ENCODE measurements at regions not wholly inside any gene's neighbourhood (a gene's known extent, or its start where the extent isn't known, plus 50 kb on each side); places are given as distances from the start of the nearest gene placed in this dataset.

DNA sequence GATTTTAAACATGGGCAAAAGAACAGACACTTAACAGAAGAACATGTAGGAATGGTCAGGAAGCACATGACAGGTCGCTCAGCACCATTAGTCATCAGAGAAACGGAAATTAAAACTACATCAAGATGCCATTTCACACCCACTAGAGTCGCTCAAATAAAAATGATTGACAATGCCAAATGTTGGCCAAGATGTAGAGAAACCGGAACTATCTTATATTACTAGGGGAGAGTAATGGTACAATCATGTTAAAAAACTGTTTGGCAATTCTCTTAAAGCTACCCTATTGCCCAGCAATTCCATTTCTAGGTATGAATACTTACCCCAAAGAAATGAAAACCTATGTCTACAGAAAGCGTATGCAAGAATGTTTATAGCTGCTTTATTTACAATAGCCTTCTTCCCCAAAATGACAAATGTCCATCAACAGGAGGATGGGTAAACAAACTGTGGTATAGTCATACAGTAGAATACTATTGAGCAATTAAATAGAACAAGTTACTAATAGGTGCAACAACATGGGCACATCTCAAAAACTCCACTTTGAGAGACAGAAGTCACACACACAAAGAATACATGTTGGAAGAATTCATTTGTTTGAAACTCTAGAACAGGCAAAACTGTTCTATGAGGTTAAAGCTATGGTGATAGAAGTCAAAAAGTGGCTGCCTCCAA is 92.8 kb downstream of the ETS2 start:
- H3K4me3 ChIP-seq (ENCODE audit: low read depth, low read length), result no peak overlapping the region
- DNase-seq (ENCODE audit: low read depth), result no peak

DNA sequence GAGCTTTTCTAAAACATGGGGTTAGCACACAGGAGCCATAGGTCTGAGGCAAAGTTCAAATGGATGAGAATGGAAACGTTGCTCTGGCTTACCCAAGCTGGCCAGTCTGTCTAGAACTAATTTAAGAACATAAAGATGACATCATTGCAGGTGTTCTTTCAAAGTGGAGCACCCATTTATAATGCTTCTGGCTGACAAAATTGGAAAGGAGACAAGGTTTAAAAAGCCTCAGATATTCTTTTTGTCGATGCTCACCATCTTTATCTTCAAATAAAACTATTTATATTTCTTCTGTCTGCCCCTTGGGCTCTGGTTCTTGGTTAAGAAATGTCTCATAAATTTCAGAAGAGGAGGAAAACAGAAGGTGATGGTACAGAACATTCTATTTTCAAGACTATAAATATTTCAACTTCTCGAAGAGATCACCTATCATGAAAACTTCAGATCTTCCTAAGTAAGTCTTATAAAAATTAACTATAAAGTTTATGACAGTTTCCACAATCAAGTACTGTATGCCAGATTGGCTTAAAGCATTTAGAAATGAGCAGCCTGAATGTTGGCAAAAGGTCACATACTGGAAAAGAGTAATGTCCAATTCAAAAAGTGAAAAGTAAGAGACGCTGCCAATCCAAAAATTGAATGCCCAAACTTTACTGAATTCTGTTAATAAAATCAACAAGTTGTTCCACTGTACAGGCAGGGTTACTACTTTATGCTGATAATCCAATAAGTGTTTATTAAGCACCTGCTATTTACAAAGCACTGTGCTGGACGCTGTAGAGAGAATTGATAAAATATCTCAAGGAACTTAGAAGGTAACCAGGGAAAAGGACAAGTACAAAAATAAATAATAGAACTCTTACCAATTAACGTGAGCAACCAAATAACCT is 92.0 kb downstream of the ETS2 start:
- TF ChIP-seq, protein P1, sequence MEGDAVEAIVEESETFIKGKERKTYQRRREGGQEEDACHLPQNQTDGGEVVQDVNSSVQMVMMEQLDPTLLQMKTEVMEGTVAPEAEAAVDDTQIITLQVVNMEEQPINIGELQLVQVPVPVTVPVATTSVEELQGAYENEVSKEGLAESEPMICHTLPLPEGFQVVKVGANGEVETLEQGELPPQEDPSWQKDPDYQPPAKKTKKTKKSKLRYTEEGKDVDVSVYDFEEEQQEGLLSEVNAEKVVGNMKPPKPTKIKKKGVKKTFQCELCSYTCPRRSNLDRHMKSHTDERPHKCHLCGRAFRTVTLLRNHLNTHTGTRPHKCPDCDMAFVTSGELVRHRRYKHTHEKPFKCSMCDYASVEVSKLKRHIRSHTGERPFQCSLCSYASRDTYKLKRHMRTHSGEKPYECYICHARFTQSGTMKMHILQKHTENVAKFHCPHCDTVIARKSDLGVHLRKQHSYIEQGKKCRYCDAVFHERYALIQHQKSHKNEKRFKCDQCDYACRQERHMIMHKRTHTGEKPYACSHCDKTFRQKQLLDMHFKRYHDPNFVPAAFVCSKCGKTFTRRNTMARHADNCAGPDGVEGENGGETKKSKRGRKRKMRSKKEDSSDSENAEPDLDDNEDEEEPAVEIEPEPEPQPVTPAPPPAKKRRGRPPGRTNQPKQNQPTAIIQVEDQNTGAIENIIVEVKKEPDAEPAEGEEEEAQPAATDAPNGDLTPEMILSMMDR (IDR thresholded peaks at IDR 0.05; ENCODE audit: low read depth, low read length, missing control alignments), result no peak
- no peak overlapping the region for H3K4me3 ChIP-seq (ENCODE audit: low read depth, low read length)
- no peak for DNase-seq (ENCODE audit: low read depth)

More for the DNA sequence above, 92.8 kb downstream of the ETS2 start:
- TF ChIP-seq, protein P1 (IDR thresholded peaks at IDR 0.05; ENCODE audit: low read depth, low read length, missing control alignments), result no peak

DNA sequence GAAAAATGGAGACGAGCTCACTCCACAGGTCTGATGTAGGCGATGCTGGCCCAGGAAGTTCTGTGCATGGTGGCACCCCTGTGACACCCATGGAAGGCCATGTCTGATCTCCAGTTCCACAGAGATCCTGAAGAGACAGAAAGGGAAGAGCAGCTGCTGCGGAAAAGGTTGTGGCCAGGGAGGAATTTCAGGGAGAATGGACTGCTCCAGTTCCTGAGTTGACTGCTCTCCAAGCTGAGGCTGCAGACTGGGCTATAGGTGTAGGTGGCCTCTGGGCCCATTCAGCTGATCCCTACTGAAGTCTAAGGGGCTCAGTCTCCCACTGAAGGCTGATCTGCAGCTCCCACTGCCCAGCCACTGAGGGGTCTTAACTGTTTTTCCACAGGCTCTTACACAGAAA is 89.2 kb downstream of the ETS2 start:
- no peak overlapping the region for H3K4me3 ChIP-seq (ENCODE audit: low read depth, low read length)
- TF ChIP-seq, protein P1 (IDR thresholded peaks at IDR 0.05; ENCODE audit: low read depth, low read length, missing control alignments), result no peak
- DNase-seq (ENCODE audit: low read depth), result no peak

DNA sequence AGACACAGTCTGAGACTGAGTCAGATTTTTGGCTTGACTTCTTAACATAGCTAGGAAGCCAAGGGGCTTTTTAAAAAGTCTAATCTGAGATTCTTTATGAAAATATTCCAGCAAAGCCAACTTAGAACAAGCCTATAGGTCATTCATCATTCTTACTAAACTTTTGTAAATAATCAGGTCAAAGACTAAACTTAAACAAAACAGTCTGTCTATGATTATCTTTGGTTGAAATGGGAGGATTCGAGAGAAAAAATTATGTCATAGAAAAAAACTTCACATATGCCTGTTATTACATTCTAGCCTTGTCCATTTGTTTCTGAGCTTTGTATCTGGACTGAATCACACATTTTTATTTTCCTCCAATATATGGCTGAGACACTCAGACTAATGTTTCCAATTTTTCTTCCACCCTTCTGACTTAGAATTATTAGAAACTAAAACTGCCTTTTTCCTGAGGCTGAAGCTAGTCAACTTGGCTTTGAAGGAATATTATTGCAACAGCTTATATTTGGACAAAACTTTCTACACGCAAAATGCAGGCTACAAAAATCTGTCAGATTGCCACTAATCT is 83.3 kb downstream of the ETS2 start:
- no peak for DNase-seq (ENCODE audit: low read depth)
- TF ChIP-seq, protein P1 (IDR thresholded peaks at IDR 0.05; ENCODE audit: low read depth, low read length, missing control alignments), result no peak
- no peak overlapping the region for H3K4me3 ChIP-seq (ENCODE audit: low read depth, low read length)

DNA sequence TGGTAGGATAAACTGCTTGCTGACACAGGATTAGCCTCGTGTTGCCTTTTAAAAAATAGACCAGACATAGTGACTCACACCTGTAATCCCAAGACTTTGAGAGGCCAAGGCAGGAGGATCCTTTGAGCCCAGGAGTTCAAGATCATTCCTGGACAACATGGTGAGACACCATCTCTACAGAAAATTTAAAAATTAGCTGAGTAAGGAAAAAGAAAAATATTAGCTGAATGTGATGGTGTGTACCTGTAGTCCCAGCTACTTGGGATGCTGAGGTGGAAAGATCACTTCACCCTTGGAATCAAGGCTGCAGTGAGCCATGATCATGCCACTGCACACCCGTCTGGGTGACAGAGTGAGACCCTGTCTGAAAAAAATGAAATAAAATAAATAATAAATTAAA is 82.0 kb downstream of the ETS2 start:
- TF ChIP-seq, protein P1 (IDR thresholded peaks at IDR 0.05; ENCODE audit: low read depth, low read length, missing control alignments), result no peak
- H3K4me3 ChIP-seq (ENCODE audit: low read depth, low read length), result no peak overlapping the region
- DNase-seq (ENCODE audit: low read depth), result no peak

DNA sequence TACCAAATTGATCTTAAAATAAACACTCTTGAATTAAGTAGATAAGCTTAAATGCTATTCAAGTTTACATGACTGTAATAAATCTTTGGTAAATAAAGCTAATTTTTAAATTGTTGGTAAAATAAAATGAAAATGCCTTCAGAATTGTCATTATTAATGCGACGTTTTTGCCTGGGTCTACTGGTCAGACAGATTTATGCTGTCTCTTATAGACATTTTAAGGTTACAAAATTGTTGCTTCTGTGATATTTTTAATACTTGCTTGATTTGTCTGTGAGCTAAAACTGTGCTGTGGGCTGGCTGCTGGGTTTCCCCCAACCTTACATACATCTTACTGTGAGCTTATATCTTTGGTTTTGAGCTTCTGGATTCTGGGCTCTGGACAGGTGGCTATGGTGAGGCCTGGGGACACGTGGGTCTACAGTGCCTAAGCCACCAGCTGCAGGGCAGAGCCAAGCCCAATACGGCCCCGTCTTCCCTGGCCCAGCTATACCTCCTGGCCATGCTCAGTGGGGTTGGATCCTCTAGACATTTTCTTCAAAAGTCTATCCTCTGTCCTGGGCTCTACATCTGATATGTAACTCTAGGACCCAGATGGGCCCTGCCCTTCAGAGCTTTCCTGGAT is 81.4 kb downstream of the ETS2 start:
- H3K4me3 ChIP-seq (ENCODE audit: low read depth, low read length), result no peak overlapping the region
- TF ChIP-seq, protein P1 (IDR thresholded peaks at IDR 0.05; ENCODE audit: low read depth, low read length, missing control alignments), result no peak
- DNase-seq (ENCODE audit: low read depth), result no peak
